GM23338 (cell line): ENCODE measurements at regions not wholly inside any gene's neighbourhood (a gene's known extent, or its start where the extent isn't known, plus 50 kb on each side); places are given as distances from the start of the nearest gene placed in this dataset.

Experiments
- ATAC-seq: fragments of 200-7000 bp; cut with Tn5 transposase; 3 replicates; pipeline ENCODE4 v1.9.1; 2020
- DNase-seq: peaks from one replicate; pipeline ENCODE4 v3.0.0-alpha.2; 2015; ENCODE audit warnings: low spot score
- H2AFZ ChIP-seq: fragments of 200-600 bp; sonication (generic); 2 replicates; pipeline ENCODE4 v1.8.0; 2016; ENCODE audit warnings: antibody characterized with exemption, mild to moderate bottlenecking, moderate library complexity
- H3F3A ChIP-seq: fragments of 200-600 bp; sonication (generic); replicated peaks from 2 replicates; pipeline ENCODE4 v1.8.0; 2017; ENCODE audit warnings: antibody characterized with exemption, mixed run types, low read depth
- H3K27ac ChIP-seq: fragments of 200-600 bp; sonication (generic); 2 replicates; pipeline ENCODE4 v1.6.1; 2016; ENCODE audit warnings: low read depth
- H3K27me3 ChIP-seq: fragments of 200-600 bp; sonication (generic); 2 replicates; pipeline ENCODE4 v1.8.0; 2016; ENCODE audit warnings: mild to moderate bottlenecking, mixed run types, moderate library complexity; ENCODE audit not compliant: insufficient read depth
- H3K36me3 ChIP-seq: fragments of 200-600 bp; sonication (generic); 2 replicates; pipeline ENCODE4 v1.8.0; 2016; ENCODE audit warnings: mild to moderate bottlenecking; ENCODE audit not compliant: insufficient read depth
- H3K4me1 ChIP-seq: fragments of 200-600 bp; sonication (generic); 2 replicates; pipeline ENCODE4 v1.8.0; 2016; ENCODE audit warnings: mild to moderate bottlenecking, moderate library complexity; ENCODE audit not compliant: insufficient read depth
- H3K4me2 ChIP-seq: fragments of 200-600 bp; sonication (generic); 2 replicates; pipeline ENCODE4 v1.7.1; 2017; ENCODE audit warnings: mixed run types
- H3K4me3 ChIP-seq: fragments of 200-600 bp; sonication (generic); 2 replicates; pipeline ENCODE4 v1.6.1; 2016; ENCODE audit warnings: mixed run types
- H3K79me2 ChIP-seq: fragments of 200-600 bp; sonication (generic); replicated peaks from 2 replicates; pipeline ENCODE4 v1.8.0; 2017; ENCODE audit warnings: mild to moderate bottlenecking; ENCODE audit not compliant: insufficient read depth
- H3K9me2 ChIP-seq: fragments of 200-600 bp; sonication (generic); 2 replicates; pipeline ENCODE4 v1.8.0; 2017; ENCODE audit not compliant: insufficient read depth
- H4K20me1 ChIP-seq: fragments of 200-600 bp; sonication (generic); replicated peaks from 2 replicates; pipeline ENCODE4 v1.8.0; 2017; ENCODE audit warnings: mild to moderate bottlenecking; ENCODE audit not compliant: insufficient read depth
- H3K27ac Mint-ChIP-seq: 2 replicates; pipeline ENCODE4 v1.8.0; 2020; ENCODE audit warnings: inconsistent platforms, mild to moderate bottlenecking, moderate library complexity, mixed read lengths
- H3K27me3 Mint-ChIP-seq: 3 replicates; pipeline ENCODE4 v1.8.0; 2022; ENCODE audit warnings: low read depth, mild to moderate bottlenecking, moderate library complexity, mixed read lengths, inconsistent platforms; ENCODE audit not compliant: insufficient read depth, poor library complexity
- H3K36me3 Mint-ChIP-seq: 3 replicates; pipeline ENCODE4 v1.8.0; 2021; ENCODE audit warnings: low read depth, mild to moderate bottlenecking, inconsistent platforms, moderate library complexity, mixed read lengths
- H3K4me1 Mint-ChIP-seq: 3 replicates; pipeline ENCODE4 v1.8.0; 2020; ENCODE audit warnings: mild to moderate bottlenecking, inconsistent platforms, mixed read lengths
- H3K4me3 Mint-ChIP-seq: 3 replicates; pipeline ENCODE4 v1.8.0; 2021; ENCODE audit warnings: moderate library complexity, mild to moderate bottlenecking, inconsistent platforms, mixed read lengths
- H3K9me3 Mint-ChIP-seq: 3 replicates; pipeline ENCODE4 v1.8.0; 2020; ENCODE audit warnings: moderate library complexity, mild to moderate bottlenecking, inconsistent platforms, mixed read lengths
- NANOG ChIP-seq: IDR thresholded peaks from 2 replicates; pipeline ENCODE4 v1.6.1; 2016; ENCODE audit warnings: antibody characterized with exemption, borderline replicate concordance
- ZNF462 ChIP-seq: fragments of 250-450 bp; sonication (Bioruptor Pico); IDR thresholded peaks from 2 replicates; pipeline ENCODE4 v1.5.0; 2020; ENCODE audit warnings: mild to moderate bottlenecking, moderate library complexity
- TF ChIP-seq, protein P1 (sequence below): IDR thresholded peaks from one replicate; pipeline ENCODE4 v1.6.1; 2018; ENCODE audit warnings: antibody characterized with exemption; ENCODE audit not compliant: unreplicated experiment

DNA sequence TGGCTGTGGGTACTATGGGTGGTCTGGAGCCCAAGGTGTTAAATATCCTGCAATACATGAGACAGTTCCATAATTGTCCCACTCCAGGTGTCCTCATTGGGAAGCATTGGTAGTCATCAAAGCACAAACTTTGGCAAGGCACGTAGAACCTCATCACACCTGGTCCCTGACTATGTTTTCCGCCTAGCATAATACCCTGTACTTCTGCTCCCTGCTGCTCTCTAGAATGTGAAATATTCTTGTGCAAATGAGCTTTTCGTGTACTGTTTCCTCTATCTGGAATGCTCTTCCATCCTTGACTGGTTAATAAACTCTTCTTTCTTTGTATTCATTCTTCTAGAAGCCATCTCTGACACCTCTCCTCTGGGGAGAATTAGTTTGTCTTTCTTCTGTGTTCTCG is 103.2 kb downstream of the EBLN2 start:
- DNase-seq (peak; percentile 12), ATAC-seq (no peak)
- peaks cover 6% of the 10 kb centered on the region; the same call in 2 of the 3 replicates for H3K36me3 Mint-ChIP-seq
- H3K27me3 Mint-ChIP-seq, result no peaks in the 10 kb centered on the region
- H3F3A ChIP-seq, result no peaks in the 10 kb centered on the region
- no peaks in the 10 kb centered on the region; the same call in 1 of the 2 replicates for H3K4me1 ChIP-seq
- H3K4me3 ChIP-seq, result no peak overlapping the region
- no peaks in the 10 kb centered on the region for H3K36me3 ChIP-seq
- H3K27me3 ChIP-seq, result no peaks in the 10 kb centered on the region
- H4K20me1 ChIP-seq, result no peaks in the 10 kb centered on the region
- no peak overlapping the region for H3K27ac ChIP-seq
- 0 out of 2 replicates have a peak, but pooled peaks have one; percentile 19 for TF ChIP-seq NANOG
- TF ChIP-seq, protein P1, sequence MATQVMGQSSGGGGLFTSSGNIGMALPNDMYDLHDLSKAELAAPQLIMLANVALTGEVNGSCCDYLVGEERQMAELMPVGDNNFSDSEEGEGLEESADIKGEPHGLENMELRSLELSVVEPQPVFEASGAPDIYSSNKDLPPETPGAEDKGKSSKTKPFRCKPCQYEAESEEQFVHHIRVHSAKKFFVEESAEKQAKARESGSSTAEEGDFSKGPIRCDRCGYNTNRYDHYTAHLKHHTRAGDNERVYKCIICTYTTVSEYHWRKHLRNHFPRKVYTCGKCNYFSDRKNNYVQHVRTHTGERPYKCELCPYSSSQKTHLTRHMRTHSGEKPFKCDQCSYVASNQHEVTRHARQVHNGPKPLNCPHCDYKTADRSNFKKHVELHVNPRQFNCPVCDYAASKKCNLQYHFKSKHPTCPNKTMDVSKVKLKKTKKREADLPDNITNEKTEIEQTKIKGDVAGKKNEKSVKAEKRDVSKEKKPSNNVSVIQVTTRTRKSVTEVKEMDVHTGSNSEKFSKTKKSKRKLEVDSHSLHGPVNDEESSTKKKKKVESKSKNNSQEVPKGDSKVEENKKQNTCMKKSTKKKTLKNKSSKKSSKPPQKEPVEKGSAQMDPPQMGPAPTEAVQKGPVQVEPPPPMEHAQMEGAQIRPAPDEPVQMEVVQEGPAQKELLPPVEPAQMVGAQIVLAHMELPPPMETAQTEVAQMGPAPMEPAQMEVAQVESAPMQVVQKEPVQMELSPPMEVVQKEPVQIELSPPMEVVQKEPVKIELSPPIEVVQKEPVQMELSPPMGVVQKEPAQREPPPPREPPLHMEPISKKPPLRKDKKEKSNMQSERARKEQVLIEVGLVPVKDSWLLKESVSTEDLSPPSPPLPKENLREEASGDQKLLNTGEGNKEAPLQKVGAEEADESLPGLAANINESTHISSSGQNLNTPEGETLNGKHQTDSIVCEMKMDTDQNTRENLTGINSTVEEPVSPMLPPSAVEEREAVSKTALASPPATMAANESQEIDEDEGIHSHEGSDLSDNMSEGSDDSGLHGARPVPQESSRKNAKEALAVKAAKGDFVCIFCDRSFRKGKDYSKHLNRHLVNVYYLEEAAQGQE, result no peak
- TF ChIP-seq ZNF462, result peak; percentile 70; the same call in 1 of the 2 replicates
- no peaks in the 10 kb centered on the region for H3K79me2 ChIP-seq
- no peaks in the 10 kb centered on the region for H3K9me2 ChIP-seq
- H2AFZ ChIP-seq, result no peak overlapping the region
- peaks cover 11% of the 10 kb centered on the region for H3K4me1 Mint-ChIP-seq
- no peak overlapping the region; the same call in 1 of the 2 replicates for H3K27ac Mint-ChIP-seq
- no peak overlapping the region for H3K4me3 Mint-ChIP-seq
- peaks cover 10% of the 10 kb centered on the region; the same call in 2 of the 3 replicates for H3K9me3 Mint-ChIP-seq
- H3K4me2 ChIP-seq, result no peak overlapping the region
